ENCODE measurements at regions not wholly inside any gene's neighbourhood (a gene's known extent, or its start where the extent isn't known, plus 50 kb on each side); places are given as distances from the start of the nearest gene placed in this dataset.

- ChIA-PET POLR2A (no interaction called here), CTCF (no interaction called here)
- Histone ChIP-seq H3K36me3 (ENCODE audit: control insufficient read depth, insufficient read depth, low read length) (no peaks in the 10 kb centered on the region), H3K9me3 (no peaks in the 10 kb centered on the region), H3K4me1 (no peaks in the 10 kb centered on the region), H3K27me3 (replicated peaks; ENCODE audit: control insufficient read depth, insufficient read depth, low read length) (no peaks in the 10 kb centered on the region), H3K4me3 (ENCODE audit: low read depth, low read length) (no peak overlapping the region)
- H3K4me1 Mint-ChIP-seq (ENCODE audit: low read depth, unreplicated experiment), result no peaks in the 10 kb centered on the region
- no peak for DNase-seq
- no peaks in the 10 kb centered on the region for H3K9me3 Mint-ChIP-seq (ENCODE audit: unreplicated experiment)
- no peak overlapping the region for H3K4me3 Mint-ChIP-seq (ENCODE audit: unreplicated experiment)
- no peaks in the 10 kb centered on the region for H3K36me3 Mint-ChIP-seq (ENCODE audit: insufficient read depth, unreplicated experiment)
- TF ChIP-seq, protein P1, sequence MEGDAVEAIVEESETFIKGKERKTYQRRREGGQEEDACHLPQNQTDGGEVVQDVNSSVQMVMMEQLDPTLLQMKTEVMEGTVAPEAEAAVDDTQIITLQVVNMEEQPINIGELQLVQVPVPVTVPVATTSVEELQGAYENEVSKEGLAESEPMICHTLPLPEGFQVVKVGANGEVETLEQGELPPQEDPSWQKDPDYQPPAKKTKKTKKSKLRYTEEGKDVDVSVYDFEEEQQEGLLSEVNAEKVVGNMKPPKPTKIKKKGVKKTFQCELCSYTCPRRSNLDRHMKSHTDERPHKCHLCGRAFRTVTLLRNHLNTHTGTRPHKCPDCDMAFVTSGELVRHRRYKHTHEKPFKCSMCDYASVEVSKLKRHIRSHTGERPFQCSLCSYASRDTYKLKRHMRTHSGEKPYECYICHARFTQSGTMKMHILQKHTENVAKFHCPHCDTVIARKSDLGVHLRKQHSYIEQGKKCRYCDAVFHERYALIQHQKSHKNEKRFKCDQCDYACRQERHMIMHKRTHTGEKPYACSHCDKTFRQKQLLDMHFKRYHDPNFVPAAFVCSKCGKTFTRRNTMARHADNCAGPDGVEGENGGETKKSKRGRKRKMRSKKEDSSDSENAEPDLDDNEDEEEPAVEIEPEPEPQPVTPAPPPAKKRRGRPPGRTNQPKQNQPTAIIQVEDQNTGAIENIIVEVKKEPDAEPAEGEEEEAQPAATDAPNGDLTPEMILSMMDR (IDR thresholded peaks at IDR 0.05; ENCODE audit: insufficient read depth in 1 of 2, low read depth in 1 of 2, low read length in 1 of 2, severe bottlenecking in 1 of 2, unreplicated experiment in 1 of 2), result no peak
- intact Hi-C loops (cut with micrococcal nuclease; ENCODE audit: unreplicated experiment), result no loop called here
- H3K27me3 Mint-ChIP-seq (ENCODE audit: insufficient read depth, unreplicated experiment), result no peaks in the 10 kb centered on the region
- no peak overlapping the region for H3K27ac Mint-ChIP-seq (ENCODE audit: unreplicated experiment)
- BruUV-seq (replicated peaks), result no TSS peak
Observed at GRCh38 chr4:97132435-97132834, 1010.8 kb downstream of the STPG2 start.

DNA sequence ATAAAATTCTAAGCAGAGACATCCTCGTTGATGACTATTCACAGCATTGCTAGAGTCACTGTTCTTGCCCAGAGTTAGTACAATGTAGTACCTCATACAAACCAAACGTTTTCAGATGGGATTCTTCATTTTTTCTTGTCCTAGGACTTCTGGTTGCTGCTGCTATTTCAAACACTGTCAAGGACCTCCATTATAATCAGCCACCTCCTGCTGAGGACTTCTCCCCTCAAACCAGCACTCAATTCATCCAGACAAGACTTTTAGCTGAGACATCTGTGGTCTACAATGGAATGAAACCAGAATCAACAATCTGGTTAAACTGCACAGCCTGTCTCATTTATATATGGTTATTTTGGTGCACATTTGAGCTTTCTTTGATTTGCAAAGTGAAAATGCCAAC, 1008.8 kb downstream of the STPG2 start:
- no peak for DNase-seq
- H3K9me3 Mint-ChIP-seq (ENCODE audit: unreplicated experiment), result peaks cover 15% of the 10 kb centered on the region
- no peak overlapping the region for H3K4me3 ChIP-seq (ENCODE audit: low read depth, low read length)
- H3K4me3 Mint-ChIP-seq (ENCODE audit: unreplicated experiment), result no peak overlapping the region
- no peaks in the 10 kb centered on the region for H3K27me3 Mint-ChIP-seq (ENCODE audit: insufficient read depth, unreplicated experiment)
- no peaks in the 10 kb centered on the region for H3K4me1 Mint-ChIP-seq (ENCODE audit: low read depth, unreplicated experiment)
- CTCF ChIA-PET, result no interaction called here
- intact Hi-C loops (cut with micrococcal nuclease; ENCODE audit: unreplicated experiment), result no loop called here
- BruUV-seq (replicated peaks), result no TSS peak
- no peak overlapping the region for H3K27ac Mint-ChIP-seq (ENCODE audit: unreplicated experiment)
- TF ChIP-seq, protein P1 (IDR thresholded peaks at IDR 0.05; ENCODE audit: insufficient read depth in 1 of 2, low read depth in 1 of 2, low read length in 1 of 2, severe bottlenecking in 1 of 2, unreplicated experiment in 1 of 2), result no peak
- H3K27me3 ChIP-seq (replicated peaks; ENCODE audit: control insufficient read depth, insufficient read depth, low read length), result no peaks in the 10 kb centered on the region
- POLR2A ChIA-PET, result no interaction called here
- H3K9me3 ChIP-seq, result no peaks in the 10 kb centered on the region
- H3K36me3 Mint-ChIP-seq (ENCODE audit: insufficient read depth, unreplicated experiment), result no peaks in the 10 kb centered on the region
- no peaks in the 10 kb centered on the region for H3K36me3 ChIP-seq (ENCODE audit: control insufficient read depth, insufficient read depth, low read length)
- H3K4me1 ChIP-seq, result no peaks in the 10 kb centered on the region

- intact Hi-C loops (cut with micrococcal nuclease; ENCODE audit: unreplicated experiment), result no loop called here
- POLR2A ChIA-PET, result no interaction called here
- Histone ChIP-seq H3K4me3 (ENCODE audit: low read depth, low read length) (no peak overlapping the region), H3K4me1 (no peaks in the 10 kb centered on the region), H3K36me3 (ENCODE audit: control insufficient read depth, insufficient read depth, low read length) (no peaks in the 10 kb centered on the region), H3K9me3 (no peaks in the 10 kb centered on the region), H3K27me3 (replicated peaks; ENCODE audit: control insufficient read depth, insufficient read depth, low read length) (no peaks in the 10 kb centered on the region)
- no peaks in the 10 kb centered on the region for H3K36me3 Mint-ChIP-seq (ENCODE audit: insufficient read depth, unreplicated experiment)
- H3K4me1 Mint-ChIP-seq (ENCODE audit: low read depth, unreplicated experiment), result no peaks in the 10 kb centered on the region
- TF ChIP-seq, protein P1 (IDR thresholded peaks at IDR 0.05; ENCODE audit: insufficient read depth in 1 of 2, low read depth in 1 of 2, low read length in 1 of 2, severe bottlenecking in 1 of 2, unreplicated experiment in 1 of 2), result no peak
- no peak overlapping the region for H3K4me3 Mint-ChIP-seq (ENCODE audit: unreplicated experiment)
- no peak overlapping the region for H3K27ac Mint-ChIP-seq (ENCODE audit: unreplicated experiment)
- DNase-seq, result no peak
- CTCF ChIA-PET, result no interaction called here
- BruUV-seq (replicated peaks), result no TSS peak
- no peaks in the 10 kb centered on the region for H3K27me3 Mint-ChIP-seq (ENCODE audit: insufficient read depth, unreplicated experiment)
- H3K9me3 Mint-ChIP-seq (ENCODE audit: unreplicated experiment), result peaks cover 15% of the 10 kb centered on the region
Observed at GRCh38 chr4:97139791-97140190, 1003.5 kb downstream of the STPG2 start.
